ENCODE measurements at regions not wholly inside any gene's neighbourhood (a gene's known extent, or its start where the extent isn't known, plus 50 kb on each side); places are given as distances from the start of the nearest gene placed in this dataset.

DNA sequence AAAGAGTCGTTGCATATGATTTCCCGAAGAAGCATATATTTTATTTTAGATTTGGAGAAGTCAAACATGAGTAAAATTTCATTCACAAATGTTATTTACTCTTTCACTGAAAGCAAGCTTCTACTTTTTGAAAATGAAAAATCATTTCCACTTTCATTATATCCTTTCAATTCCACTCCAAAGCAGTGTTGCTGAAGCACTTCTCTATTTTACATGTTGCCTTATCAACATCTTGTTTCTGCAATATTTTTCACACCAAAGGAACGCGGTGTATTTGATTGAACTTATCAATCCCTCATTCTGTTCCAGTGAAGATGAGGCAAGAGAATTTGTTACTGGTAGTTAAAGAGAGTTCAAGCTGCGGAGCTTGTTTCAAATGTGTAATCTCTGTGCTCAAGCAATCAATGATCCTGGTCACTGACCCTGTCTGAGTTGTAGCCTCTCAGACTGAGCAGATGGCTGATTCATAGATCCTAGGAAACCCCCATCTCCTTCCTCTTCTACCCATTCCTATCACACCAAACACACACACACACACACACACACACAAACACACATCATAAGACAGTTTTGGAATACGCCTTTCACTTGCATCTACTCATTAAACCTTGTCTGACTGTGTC, 236.2 kb upstream of the FLRT2 start:
- no peak overlapping the region for H3K4me3 ChIP-seq (ENCODE audit: low read length)
- no peak for TF ChIP-seq CTCF (conservative IDR thresholded peaks at IDR 0.05; ENCODE audit: low read length)
- DNase-seq (ENCODE audit: low read depth), result no peak

DNA sequence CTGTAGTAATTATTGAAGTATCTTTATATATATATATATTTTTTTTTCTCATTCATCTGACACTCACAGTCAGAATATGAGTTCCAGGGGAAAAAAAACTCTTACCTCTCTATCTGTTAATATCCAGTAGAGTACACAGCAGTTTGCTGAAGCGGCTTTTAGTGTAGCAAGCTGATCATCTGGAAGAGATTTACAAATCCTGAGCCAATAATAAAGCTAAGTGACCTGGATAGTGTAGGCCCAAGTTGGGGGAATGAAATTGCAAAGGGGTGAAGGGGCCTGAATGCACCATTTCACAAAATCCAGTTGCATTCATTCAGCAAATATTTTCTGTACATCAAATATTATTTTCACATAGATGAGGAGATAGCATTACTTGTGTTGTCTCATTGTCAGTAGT, 234.6 kb upstream of the FLRT2 start:
- no peak for DNase-seq (ENCODE audit: low read depth)
- H3K4me3 ChIP-seq (ENCODE audit: low read length), result no peak overlapping the region
- no peak for TF ChIP-seq CTCF (conservative IDR thresholded peaks at IDR 0.05; ENCODE audit: low read length)

DNA sequence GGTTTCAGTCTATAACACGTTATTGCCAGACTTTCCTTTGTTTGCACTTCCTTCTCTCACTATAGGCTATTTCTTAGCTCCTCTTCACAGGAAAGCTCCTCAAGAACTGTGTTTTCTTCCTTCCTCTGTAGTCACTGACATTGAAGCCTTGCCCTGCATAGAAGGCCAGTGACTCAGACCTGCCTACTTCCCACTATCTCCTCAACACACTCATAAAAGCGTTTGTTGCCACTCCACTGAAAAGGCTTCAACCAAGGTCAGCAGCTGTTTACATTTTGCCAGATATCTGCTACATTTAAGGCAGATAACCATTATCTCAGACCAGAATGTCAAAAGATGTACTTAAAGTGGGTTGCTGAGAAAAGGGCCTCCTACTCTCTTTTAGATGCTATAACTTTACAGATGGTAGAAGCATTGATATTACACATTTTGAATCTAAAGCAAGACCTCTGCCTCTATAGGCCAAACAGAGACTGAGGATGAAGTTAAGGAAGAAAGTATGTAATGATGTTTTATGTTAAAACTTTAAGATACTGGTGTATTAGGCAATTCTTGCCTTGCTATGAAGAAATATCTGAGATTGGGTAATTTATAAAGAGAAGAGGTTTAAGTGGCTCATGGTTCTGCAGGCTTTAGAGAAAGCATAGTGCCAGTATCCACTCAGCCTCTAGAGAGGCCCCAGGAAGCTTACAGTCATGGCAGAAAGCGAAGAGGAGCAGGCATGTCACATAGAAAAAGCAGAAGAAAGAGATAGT, 233.3 kb upstream of the FLRT2 start:
- H3K4me3 ChIP-seq (ENCODE audit: low read length), result no peak overlapping the region
- peak; percentile 64 for DNase-seq (ENCODE audit: low read depth)
- no peak for TF ChIP-seq CTCF (conservative IDR thresholded peaks at IDR 0.05; ENCODE audit: low read length)

DNA sequence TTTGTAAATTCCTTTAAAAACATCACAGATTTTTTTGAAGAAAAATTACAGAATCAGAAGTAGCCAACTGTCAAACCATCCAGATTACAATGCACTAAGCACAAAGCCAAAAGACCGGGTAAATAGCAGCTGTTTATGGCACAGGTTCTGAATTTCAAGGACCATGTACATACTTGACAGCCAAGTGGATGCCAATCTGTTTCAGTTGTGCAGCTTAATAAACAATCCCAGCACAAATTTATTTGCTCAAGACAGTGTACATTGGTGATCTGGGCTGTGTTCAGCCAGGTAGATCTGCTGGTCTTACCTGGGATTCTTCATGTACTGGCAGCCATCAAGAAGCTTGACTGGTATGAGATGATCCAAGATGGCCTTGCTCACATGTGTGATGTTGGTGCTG, 229.8 kb upstream of the FLRT2 start:
- TF ChIP-seq CTCF (conservative IDR thresholded peaks at IDR 0.05; ENCODE audit: low read length), result no peak
- H3K4me3 ChIP-seq (ENCODE audit: low read length), result no peak overlapping the region
- DNase-seq (ENCODE audit: low read depth), result no peak

GRCh38 chr14:85301506-85301905, 228.4 kb upstream of the FLRT2 start:
- H3K4me3 ChIP-seq (ENCODE audit: low read length), result no peak overlapping the region
- DNase-seq (ENCODE audit: low read depth), result no peak
- no peak for TF ChIP-seq CTCF (conservative IDR thresholded peaks at IDR 0.05; ENCODE audit: low read length)

GRCh38 chr14:85306024-85306423, 223.9 kb upstream of the FLRT2 start:
- DNase-seq (ENCODE audit: low read depth), result no peak

More at GRCh38 chr14:85306024-85306423, 223.9 kb upstream of the FLRT2 start:
- no peak for TF ChIP-seq CTCF (conservative IDR thresholded peaks at IDR 0.05; ENCODE audit: low read length)
- H3K4me3 ChIP-seq (ENCODE audit: low read length), result no peak overlapping the region
